CD8-positive, alpha-beta memory T cell (primary cell): ENCODE measurements at regions not wholly inside any gene's neighbourhood (a gene's known extent, or its start where the extent isn't known, plus 50 kb on each side); places are given as distances from the start of the nearest gene placed in this dataset.
"Not testable (repeated sequence)": the region's sequence is repeated elsewhere in the genome, so short reads cannot be mapped to it uniquely, and the experiment has no call there.

Experiments
- CTCF ChIA-PET: fragments of 350-600 bp; sonication (Branson Sonifier 250); formaldehyde crosslinking; loops from one replicate; lab custom pipeline; 2021; ENCODE audit warnings: antibody characterized with exemption; lab: Charles Lee
- POLR2A ChIA-PET: fragments of 350-600 bp; sonication (Branson Sonifier 250); formaldehyde crosslinking; loops from one replicate; lab custom pipeline; 2021; ENCODE audit warnings: antibody characterized with exemption; lab: Charles Lee
- DNase-seq, 5 donors: peaks; one replicate each; pipeline versions ENCODE4 v3.0.0 to v3.0.0-alpha.2; 2020 to 2022; ENCODE audit warnings: mixed read lengths in 1 of 5
- H3K27ac ChIP-seq: one replicate; pipeline ENCODE4 v1.7.0; 2013; ENCODE audit warnings: low read depth, mild to moderate bottlenecking, low read length, moderate library complexity
- H3K27me3 ChIP-seq: 2 replicates; pipeline ENCODE4 v1.7.0; 2013; ENCODE audit warnings: low read length, mild to moderate bottlenecking; ENCODE audit not compliant: insufficient read depth, poor library complexity, severe bottlenecking
- H3K36me3 ChIP-seq: 2 replicates; pipeline ENCODE4 v1.7.0; 2013; ENCODE audit warnings: mild to moderate bottlenecking, low read length, moderate library complexity; ENCODE audit not compliant: insufficient read depth
- H3K4me1 ChIP-seq: 2 replicates; pipeline ENCODE4 v1.7.0; 2013; ENCODE audit warnings: mild to moderate bottlenecking, low read length, moderate library complexity; ENCODE audit not compliant: insufficient read depth
- H3K4me3 ChIP-seq: 2 replicates; pipeline ENCODE4 v1.7.0; 2013; ENCODE audit warnings: mild to moderate bottlenecking, low read length
- H3K9me3 ChIP-seq: 2 replicates; pipeline ENCODE4 v1.7.0; 2013; ENCODE audit warnings: mild to moderate bottlenecking, low read length
- H3K27ac Mint-ChIP-seq, 8 donors: one replicate each; pipeline ENCODE4 v1.8.0; 2020 to 2021; ENCODE audit warnings: mixed read lengths in 8 of 8, mild to moderate bottlenecking in 6 of 8, inconsistent platforms in 3 of 8, moderate library complexity in 3 of 8
- H3K27me3 Mint-ChIP-seq, 2 donors: one replicate each; pipeline ENCODE4 v1.8.0; 2020 to 2021; ENCODE audit warnings: mixed read lengths in 2 of 2, mild to moderate bottlenecking in 1 of 2, moderate library complexity in 1 of 2
- H3K36me3 Mint-ChIP-seq, 3 donors: one replicate each; pipeline ENCODE4 v1.8.0; 2020 to 2021; ENCODE audit warnings: mixed read lengths in 3 of 3, inconsistent platforms in 1 of 3, mild to moderate bottlenecking in 1 of 3
- H3K4me1 Mint-ChIP-seq, 3 donors: one replicate each; pipeline ENCODE4 v1.8.0; 2020 to 2021; ENCODE audit warnings: mixed read lengths in 3 of 3, inconsistent platforms in 1 of 3, mild to moderate bottlenecking in 1 of 3
- H3K4me3 Mint-ChIP-seq, 7 donors: one replicate each; pipeline ENCODE4 v1.8.0; 2020 to 2021; ENCODE audit warnings: mixed read lengths in 7 of 7, mild to moderate bottlenecking in 6 of 7, moderate library complexity in 4 of 7, inconsistent platforms in 2 of 7
- H3K9me3 Mint-ChIP-seq, 5 donors: one replicate each; pipeline ENCODE4 v1.8.0; 2020 to 2022; ENCODE audit warnings: mixed read lengths in 5 of 5, mild to moderate bottlenecking in 3 of 5, moderate library complexity in 2 of 5, inconsistent platforms in 1 of 5

DNA sequence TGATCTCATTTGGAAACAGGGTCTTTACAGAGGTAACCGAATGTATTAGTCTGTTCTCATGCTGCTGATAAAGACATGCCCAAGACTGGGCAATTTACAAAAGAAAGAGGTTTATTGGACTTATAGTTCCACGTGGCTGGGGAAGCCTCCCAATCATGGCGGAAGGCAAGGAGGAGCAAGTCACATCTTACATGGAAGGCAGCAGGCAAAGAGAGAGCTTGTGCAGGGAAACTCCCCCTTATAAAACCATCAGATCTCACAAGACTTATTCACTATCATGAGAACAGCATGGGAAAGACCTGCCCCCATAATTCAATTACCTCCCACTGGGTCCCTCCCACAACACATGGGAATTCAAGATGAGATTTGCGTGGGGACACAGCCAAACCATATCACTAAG lies 171.8 kb upstream of the ID2 start:
- Mint-ChIP-seq H3K36me3 (peaks cover 1 to 22% (median 6%) of the 10 kb centered on the region in 3 donors), H3K27ac (peak overlapping the region in 4 of 8 donors; percentile 9 to 78 (median 59)), H3K9me3 (peaks cover 0 to 14% (median 8%) of the 10 kb centered on the region in 5 donors), H3K4me1 (peaks cover 32 to 38% (median 37%) of the 10 kb centered on the region in 3 donors)
- POLR2A ChIA-PET, H3K27ac ChIP-seq, H3K27me3 ChIP-seq, H3K36me3 ChIP-seq, H3K4me3 Mint-ChIP-seq, DNase-seq, H3K9me3 ChIP-seq, CTCF ChIA-PET, H3K4me3 ChIP-seq, H3K27me3 Mint-ChIP-seq: not testable (repeated sequence)
- H3K4me1 ChIP-seq = peaks cover 29% of the 10 kb centered on the region

DNA sequence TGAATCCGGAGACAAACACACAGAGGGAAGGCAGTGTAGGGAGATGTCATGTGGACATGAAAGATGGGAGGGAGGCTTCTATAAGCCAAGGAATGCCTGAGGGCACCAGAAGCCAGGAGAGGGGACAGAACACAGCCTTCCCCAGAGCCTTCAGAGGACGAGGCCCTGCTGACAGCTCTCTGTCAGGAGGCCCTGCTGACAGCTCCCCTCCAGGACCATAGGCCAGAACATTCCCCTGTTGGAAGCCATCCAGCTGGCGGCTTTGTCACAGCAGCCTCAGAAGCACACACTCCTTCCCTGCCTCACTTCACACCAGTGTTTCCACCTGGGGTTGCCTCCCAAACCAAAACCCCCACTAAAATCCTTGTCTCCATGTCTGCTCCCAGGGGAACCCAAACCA lies 171.3 kb upstream of the ID2 start:
- Mint-ChIP-seq H3K27me3 (no peaks in the 10 kb centered on the region), H3K36me3 (peaks cover 1 to 22% (median 6%) of the 10 kb centered on the region in 3 donors), H3K27ac (peak overlapping the region in 5 of 8 donors; percentile 5 to 65 (median 49)), H3K4me3 (no peak overlapping the region), H3K4me1 (peaks cover 36 to 42% (median 42%) of the 10 kb centered on the region in 3 donors), H3K9me3 (peaks cover 0 to 14% (median 8%) of the 10 kb centered on the region in 5 donors)
- H3K27me3 ChIP-seq = no peaks in the 10 kb centered on the region
- no peaks in the 10 kb centered on the region for H3K36me3 ChIP-seq
- no peak for DNase-seq
- H3K9me3 ChIP-seq = peaks cover 8% of the 10 kb centered on the region
- no peak overlapping the region for H3K4me3 ChIP-seq
- ChIA-PET CTCF (interaction anchor here (1.1 kb wide), 1 partner anchor 34 kb away, joined by 3 read pairs; no protein-coding TSS in a partner anchor), POLR2A (no interaction called here)
- no peak overlapping the region for H3K27ac ChIP-seq
- peaks cover 33% of the 10 kb centered on the region for H3K4me1 ChIP-seq

DNA sequence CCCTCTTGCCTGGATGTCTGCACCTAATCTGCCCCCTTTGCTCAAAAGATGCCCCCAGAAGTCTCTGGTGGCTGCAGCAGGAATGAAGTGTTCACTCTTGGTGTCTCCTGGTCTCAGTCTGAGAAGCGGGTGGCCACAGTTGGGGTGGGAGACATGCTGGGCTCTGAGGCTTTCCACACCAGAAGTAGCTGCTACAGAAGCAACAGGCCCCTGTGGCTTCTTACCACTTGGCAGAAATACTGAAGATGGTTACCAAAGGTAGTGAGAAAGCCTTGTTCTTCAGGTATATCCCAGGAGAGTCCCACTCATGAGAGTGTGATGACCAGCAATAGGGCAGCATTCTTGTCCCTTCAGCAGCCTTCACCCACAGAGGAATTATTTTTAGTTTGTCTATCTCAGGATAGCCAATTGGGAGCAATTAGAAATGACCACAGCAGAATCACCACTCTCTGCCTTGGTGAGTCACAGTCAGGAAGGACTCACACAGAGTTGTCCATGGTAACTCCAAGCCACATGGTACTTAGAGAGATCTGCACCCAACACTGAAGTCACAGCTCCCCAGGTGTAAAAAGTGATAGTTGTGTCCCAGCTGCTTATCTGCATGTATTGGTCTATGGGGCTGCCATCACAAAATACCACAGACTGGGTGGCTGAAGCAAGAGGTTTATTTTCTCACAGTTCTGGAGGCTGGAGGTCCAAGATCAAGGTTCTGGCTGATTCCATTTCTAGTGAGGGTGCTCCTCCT lies 169.8 kb upstream of the ID2 start:
- peaks cover 1 to 22% (median 8%) of the 10 kb centered on the region in 3 donors for H3K36me3 Mint-ChIP-seq
- H3K4me1 ChIP-seq = peaks cover 45% of the 10 kb centered on the region
- no peaks in the 10 kb centered on the region for H3K27me3 ChIP-seq
- H3K4me1 Mint-ChIP-seq = peaks cover 49 to 57% (median 53%) of the 10 kb centered on the region in 3 donors
- peak overlapping the region; percentile 59 to 92 (median 84) for H3K27ac Mint-ChIP-seq
- H3K27ac ChIP-seq = no peak overlapping the region
- POLR2A ChIA-PET = no interaction called here
- no peaks in the 10 kb centered on the region for H3K36me3 ChIP-seq
- H3K9me3 ChIP-seq = peaks cover 8% of the 10 kb centered on the region
- no peak for DNase-seq
- H3K27me3 Mint-ChIP-seq = no peaks in the 10 kb centered on the region
- H3K9me3 Mint-ChIP-seq = peaks cover 0 to 14% (median 8%) of the 10 kb centered on the region in 5 donors
- CTCF ChIA-PET = interaction anchor here (1.4 kb wide), 1 partner anchor 10 kb away, joined by 3 read pairs; no protein-coding TSS in a partner anchor
- H3K4me3 Mint-ChIP-seq = peak overlapping the region in 3 of 7 donors; percentile 37 to 57 (median 41)
- H3K4me3 ChIP-seq = no peak overlapping the region

DNA sequence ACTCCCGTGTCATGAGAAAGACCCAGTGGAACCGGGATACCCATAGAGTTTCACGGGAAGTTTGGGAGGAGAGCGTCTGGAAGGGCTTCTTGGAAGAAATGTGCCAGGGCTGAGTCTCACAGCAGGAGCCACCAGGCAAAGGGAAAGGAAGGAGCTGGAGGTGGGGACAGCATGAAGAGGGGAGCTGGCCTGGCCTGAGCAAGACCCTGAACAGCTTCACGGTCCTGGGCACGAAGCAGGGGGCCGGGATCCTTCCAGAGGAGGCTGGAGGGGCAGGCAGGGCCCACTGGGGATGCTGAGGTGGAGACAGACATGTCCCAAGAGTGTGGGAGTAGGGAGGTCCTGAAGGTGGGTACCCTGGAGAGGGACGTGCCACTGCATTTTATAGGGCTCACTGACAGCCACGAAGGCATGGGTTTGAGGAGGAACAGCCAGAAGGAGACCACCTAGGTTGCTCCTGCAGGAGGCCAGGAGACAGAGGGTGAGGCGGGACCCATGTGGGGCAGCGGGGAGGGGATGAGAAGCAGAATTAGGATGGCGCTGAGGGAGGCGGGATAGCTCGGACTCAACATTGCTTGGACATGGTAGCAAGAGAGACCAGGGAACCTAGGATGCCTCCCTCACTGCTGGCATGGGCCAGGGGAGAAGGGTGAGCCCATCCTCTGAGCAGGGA lies 168.1 kb upstream of the ID2 start:
- peaks cover 54 to 63% (median 56%) of the 10 kb centered on the region in 3 donors for H3K4me1 Mint-ChIP-seq
- H3K27me3 ChIP-seq = no peaks in the 10 kb centered on the region
- ChIA-PET CTCF (interaction anchor here (1.4 kb wide), 1 partner anchor 24 kb away, joined by 3 read pairs; no protein-coding TSS in a partner anchor), POLR2A (no interaction called here)
- peak overlapping the region; percentile 18 for H3K4me3 ChIP-seq
- peaks cover 8% of the 10 kb centered on the region for H3K9me3 ChIP-seq
- H3K27me3 Mint-ChIP-seq = no peaks in the 10 kb centered on the region
- H3K9me3 Mint-ChIP-seq = peaks cover 0 to 14% (median 8%) of the 10 kb centered on the region in 5 donors
- H3K36me3 ChIP-seq = no peaks in the 10 kb centered on the region
- no peak overlapping the region for H3K27ac ChIP-seq
- H3K36me3 Mint-ChIP-seq = peaks cover 1 to 22% (median 8%) of the 10 kb centered on the region in 3 donors
- no peak for DNase-seq
- peak overlapping the region in 7 of 8 donors; percentile 70 to 96 (median 89) for H3K27ac Mint-ChIP-seq
- H3K4me3 Mint-ChIP-seq = peak overlapping the region in 4 of 7 donors; percentile 11 to 76 (median 31)
- peaks cover 52% of the 10 kb centered on the region for H3K4me1 ChIP-seq

DNA sequence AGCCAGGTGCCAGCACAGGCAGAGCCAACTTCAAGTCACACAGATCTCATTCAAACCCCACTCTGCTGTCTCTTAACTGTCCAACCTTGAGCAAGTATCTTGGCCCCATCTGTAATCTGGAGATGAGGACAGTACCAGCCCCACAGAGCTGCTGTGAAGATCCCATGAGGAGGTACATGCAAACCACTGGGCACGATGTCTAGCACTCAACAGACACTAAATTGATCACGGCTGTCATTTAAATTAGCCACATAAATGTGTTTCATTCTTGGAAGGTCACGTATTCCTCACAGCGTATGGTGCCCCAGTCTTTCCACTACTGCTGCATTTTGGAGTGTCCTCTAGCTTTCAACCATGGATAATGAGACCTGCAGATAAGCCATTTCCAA lies 167.6 kb upstream of the ID2 start:
- H3K27ac ChIP-seq = no peak overlapping the region
- ChIA-PET CTCF (interaction anchor here (1.4 kb wide), 1 partner anchor 25 kb away, joined by 3 read pairs; no protein-coding TSS in a partner anchor), POLR2A (no interaction called here)
- peaks cover 58% of the 10 kb centered on the region for H3K4me1 ChIP-seq
- no peaks in the 10 kb centered on the region for H3K27me3 ChIP-seq
- H3K9me3 ChIP-seq = peaks cover 8% of the 10 kb centered on the region
- Mint-ChIP-seq H3K36me3 (peaks cover 1 to 22% (median 8%) of the 10 kb centered on the region in 3 donors), H3K4me1 (peaks cover 59 to 68% (median 62%) of the 10 kb centered on the region in 3 donors), H3K27me3 (no peaks in the 10 kb centered on the region), H3K9me3 (peaks cover 0 to 14% (median 8%) of the 10 kb centered on the region in 5 donors), H3K27ac (peak overlapping the region; percentile 58 to 96 (median 90)), H3K4me3 (peak overlapping the region in 3 of 7 donors; percentile 37 to 75 (median 54))
- no peak for DNase-seq
- H3K36me3 ChIP-seq = no peaks in the 10 kb centered on the region
- H3K4me3 ChIP-seq = peak overlapping the region; percentile 18

DNA sequence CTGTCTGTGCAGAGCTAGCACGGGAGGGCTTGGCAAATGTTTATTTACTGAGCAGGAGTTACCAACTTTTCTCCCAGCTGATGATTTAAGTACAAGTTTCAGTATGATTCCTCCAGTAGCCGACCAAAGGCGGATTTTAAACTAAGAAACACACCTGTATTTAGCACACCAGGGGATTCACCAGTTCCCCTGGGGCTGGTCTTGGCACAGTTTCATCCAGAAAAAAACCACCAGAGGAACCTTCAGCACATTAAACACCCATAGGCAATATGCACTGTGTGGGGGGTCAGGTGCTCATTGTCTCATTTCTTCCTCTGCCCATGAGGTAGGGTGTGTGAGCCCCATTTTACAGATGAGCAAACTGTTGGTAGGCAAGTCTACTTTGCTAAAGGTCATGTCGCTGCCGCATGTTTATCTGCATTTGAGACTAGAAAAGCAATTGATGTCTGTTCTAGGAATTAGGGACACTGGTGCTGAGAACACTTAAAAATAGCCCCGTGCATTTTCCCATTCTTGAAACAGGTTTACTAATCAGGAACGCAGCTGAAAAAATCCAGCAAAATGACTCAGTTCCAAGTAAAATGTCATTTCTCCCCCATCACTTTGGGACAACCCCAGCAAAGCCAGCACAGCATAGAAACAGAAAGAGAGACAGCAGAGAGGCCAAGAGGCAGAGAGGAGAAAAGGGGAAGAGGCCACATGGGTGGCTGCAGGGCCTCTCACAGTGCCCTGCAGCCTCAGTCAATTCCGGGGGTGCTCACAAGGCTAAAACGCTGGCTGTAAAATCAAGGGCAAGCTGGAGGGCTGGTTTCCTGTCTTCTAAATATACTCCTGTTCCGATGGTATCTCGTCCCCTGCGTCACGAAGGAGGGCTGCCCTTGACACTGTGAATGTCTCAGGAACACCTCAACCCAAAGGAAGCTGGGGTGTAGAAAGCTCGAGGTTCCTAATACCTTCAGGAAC lies 166.8 kb upstream of the ID2 start:
- H3K36me3 Mint-ChIP-seq = peaks cover 1 to 16% (median 5%) of the 10 kb centered on the region in 3 donors
- peaks cover 0 to 14% (median 5%) of the 10 kb centered on the region in 5 donors for H3K9me3 Mint-ChIP-seq
- POLR2A ChIA-PET = interaction anchor here (0.8 to 1.4 kb wide), 5 partner anchors 21 to 167 kb away, joined by 3 to 8 read pairs (median 3); partner anchors contain the start of gene ID2
- CTCF ChIA-PET = interaction anchor here (1.3 to 1.4 kb wide), 2 partner anchors 34 to 165 kb away, joined by 4 read pairs; no protein-coding TSS in a partner anchor
- peaks cover 67 to 76% (median 67%) of the 10 kb centered on the region in 3 donors for H3K4me1 Mint-ChIP-seq
- peak; percentile 33 to 81 (median 68) for DNase-seq
- Histone ChIP-seq H3K4me1 (peaks cover 66% of the 10 kb centered on the region), H3K36me3 (no peaks in the 10 kb centered on the region), H3K27me3 (no peaks in the 10 kb centered on the region), H3K4me3 (no peak overlapping the region), H3K9me3 (peaks cover 8% of the 10 kb centered on the region), H3K27ac (no peak overlapping the region)
- H3K27ac Mint-ChIP-seq = peak overlapping the region; percentile 58 to 96 (median 90)
- no peaks in the 10 kb centered on the region for H3K27me3 Mint-ChIP-seq
- H3K4me3 Mint-ChIP-seq = peak overlapping the region; percentile 3 to 75 (median 54)
